EH (cell line): ENCODE measurements at regions not wholly inside any gene's neighbourhood (a gene's known extent, or its start where the extent isn't known, plus 50 kb on each side); places are given as distances from the start of the nearest gene placed in this dataset.
A peak's percentile ranks its signal among the peaks of the same experiment; 100 is the strongest.
"Not testable (repeated sequence)": the region's sequence is repeated elsewhere in the genome, so short reads cannot be mapped to it uniquely, and the experiment has no call there.

Source experiments
- DNase-seq: peaks from one replicate; pipeline ENCODE4 v3.0.0-alpha.2; 2015; ENCODE audit warnings: low read depth

DNA sequence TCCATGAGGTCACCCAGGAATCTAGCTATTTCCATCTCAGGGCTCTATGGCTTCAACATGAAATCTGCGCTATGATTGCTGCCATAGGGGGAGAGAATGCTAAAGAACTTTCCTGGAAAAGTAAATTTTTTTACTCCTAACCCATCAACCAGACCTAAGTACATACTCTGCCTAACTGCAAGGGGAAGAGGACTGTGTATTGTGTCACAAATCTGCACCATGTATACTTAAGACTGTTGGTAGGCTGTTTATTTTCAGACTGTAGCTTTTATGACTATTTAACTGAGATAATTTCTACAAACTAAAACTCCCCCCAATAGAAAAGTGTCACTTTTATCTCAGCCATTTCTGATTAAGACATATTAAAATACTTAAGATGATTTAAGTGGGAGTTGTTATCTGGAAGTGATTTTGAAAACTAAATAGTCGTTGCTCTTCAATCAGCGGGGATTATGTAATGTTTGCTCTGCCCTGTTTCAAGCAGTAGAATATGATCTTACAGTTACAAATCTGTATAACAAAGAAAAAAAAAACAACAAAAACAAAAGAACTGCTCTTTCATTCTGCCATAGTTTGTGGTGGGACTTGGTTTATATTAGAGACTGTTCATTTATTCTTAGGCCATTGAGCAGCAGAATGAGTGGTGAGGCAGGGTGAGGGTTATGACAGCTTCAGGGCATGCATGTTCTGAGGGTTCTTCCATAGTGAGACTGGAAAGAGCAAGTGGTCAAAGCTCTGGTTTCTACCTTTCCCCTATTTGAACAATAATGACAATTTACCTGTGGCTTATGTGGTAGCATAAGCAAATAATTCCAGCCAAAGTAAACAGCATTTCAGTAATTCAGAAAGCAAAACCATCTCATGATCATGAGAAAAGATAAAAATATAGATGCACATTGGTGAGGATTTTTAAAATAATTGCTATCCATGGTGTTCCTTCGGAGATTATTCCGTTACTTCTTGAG is 126.3 kb upstream of the CEP162 start:
- DNase-seq: no peak

DNA sequence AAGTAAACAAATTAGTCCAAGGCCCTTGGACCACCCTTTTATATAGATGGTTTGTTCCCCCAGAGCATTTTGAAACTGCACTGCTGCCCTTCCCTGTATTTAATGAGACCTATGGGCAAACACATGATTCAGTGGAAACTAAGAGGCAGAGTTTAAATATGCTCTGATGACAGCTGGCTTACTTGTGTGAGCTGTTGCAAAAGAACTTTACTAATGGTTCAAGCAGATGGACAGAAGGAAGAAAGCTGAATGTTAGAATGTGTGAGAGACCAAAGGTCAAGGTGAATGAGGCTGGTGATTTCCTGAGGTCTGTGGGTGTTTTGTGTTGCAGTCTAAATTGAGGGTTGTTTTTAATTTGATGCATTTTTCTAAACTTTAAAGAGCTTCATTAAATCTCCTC is 123.0 kb upstream of the CEP162 start:
- DNase-seq: no peak

DNA sequence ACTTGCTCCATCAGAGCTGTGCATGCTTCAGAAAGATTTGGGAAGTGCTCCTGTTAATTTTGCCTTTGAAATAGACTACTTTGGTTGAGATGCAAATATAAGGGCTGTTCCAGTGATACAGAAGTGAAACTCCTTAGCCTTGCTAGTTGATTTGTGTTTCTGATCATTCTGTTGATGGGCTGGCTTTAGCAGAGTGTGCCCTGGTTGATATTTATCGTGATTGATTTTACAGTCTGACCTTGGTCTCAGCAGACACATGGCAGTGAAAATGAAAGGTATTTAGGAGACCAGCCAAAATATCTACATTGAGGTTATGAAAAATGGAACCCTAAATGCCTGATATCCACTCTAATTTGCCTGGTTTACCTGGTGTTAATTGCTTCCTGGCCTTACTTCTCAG is 122.1 kb upstream of the CEP162 start:
- no peak for DNase-seq

DNA sequence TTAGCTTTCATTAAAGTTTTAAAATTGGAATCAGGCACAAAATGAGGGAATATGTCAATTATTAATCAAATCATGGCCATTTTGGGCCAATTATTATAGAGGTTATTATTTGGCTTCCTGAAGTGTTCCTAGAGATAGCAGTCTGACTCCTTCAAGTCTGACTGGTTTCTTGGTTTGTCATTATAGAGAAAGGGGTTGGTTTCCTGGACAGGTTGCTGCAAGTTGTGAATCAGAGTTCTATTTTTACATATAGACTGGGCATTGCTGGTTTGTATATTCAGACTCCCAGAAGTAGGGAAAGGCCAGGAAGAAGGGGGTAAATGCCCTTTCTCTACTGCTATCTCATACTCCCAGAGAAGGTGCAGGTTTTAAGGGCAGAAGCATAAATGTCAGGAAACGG is 121.4 kb upstream of the CEP162 start:
- DNase-seq: no peak

DNA sequence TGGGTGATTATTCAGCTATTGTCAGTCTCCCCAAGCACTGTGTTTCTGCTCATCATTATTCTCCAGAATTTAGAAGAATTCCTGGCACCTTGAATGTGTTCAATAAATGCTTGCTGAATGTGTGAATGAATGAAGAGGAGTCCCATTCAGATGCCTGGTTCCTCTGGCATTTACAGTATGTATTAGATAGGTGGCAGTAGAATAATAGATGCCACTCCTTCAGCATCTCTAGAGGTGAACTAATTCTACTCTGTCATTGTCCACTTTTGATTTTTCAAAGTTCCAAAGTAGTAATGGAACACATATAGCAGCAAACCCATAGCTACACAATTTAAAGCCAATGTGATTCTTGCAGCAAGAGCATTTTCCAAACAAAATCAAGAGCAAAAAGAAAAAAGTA is 118.9 kb upstream of the CEP162 start:
- peak; percentile 12 for DNase-seq

DNA sequence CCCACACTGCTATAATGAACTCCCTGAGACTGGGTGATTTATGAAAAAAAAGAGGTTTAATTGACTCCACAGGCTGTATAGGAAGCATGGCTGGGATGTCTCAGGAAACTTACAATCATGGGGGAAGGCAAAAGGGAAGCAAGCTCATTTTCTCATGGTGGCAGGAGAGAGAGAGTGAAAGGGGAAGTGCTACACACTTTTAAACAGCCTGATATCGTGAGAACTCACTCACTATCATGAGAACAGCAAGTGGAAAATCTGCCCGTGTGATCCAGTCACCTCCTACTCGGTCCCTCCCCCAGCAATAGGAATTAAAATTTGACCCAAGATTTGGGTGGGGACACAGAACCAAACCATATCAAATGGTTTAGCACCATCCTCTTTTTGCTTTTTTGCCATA is 116.6 kb upstream of the CEP162 start:
- DNase-seq: no peak

DNA sequence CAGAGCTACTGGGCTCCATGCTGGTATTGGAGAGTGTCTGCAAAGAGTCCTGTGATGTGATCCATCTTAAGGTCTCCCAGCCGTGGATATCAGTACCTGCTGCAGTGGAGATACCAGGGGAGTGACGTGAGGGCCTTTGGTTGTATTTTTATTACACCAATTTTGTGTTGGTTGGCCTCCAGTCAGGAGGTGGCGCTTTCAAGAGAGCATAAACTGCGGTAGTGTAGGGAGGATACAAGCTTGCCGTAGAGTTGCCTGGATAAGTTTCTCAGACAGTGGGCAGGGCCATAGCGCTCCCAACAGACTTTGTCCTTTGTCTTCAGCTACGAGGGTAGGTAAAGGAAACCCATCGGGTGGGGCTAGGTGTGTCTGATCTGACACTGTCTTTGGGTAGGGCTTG is 113.0 kb upstream of the CEP162 start:
- DNase-seq: no peak

DNA sequence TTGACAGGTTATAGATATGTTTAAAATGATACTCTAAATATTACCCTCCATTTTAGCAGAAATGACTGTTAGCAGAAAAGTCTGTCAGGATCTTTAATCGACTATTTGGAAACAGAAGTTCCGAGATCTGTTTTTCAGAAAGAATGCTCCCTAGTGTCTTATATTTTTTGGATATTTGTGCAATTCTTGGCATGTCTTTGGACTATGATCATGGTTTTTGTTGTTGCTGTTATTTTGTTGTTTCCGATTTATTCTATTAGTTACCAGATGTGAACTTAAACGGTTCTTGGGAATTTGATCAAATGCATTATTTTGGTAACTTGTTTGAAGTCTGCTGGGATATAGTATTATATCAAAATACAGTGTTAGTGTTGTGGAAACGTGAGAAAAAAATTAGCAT is 106.4 kb upstream of the CEP162 start:
- no peak for DNase-seq

DNA sequence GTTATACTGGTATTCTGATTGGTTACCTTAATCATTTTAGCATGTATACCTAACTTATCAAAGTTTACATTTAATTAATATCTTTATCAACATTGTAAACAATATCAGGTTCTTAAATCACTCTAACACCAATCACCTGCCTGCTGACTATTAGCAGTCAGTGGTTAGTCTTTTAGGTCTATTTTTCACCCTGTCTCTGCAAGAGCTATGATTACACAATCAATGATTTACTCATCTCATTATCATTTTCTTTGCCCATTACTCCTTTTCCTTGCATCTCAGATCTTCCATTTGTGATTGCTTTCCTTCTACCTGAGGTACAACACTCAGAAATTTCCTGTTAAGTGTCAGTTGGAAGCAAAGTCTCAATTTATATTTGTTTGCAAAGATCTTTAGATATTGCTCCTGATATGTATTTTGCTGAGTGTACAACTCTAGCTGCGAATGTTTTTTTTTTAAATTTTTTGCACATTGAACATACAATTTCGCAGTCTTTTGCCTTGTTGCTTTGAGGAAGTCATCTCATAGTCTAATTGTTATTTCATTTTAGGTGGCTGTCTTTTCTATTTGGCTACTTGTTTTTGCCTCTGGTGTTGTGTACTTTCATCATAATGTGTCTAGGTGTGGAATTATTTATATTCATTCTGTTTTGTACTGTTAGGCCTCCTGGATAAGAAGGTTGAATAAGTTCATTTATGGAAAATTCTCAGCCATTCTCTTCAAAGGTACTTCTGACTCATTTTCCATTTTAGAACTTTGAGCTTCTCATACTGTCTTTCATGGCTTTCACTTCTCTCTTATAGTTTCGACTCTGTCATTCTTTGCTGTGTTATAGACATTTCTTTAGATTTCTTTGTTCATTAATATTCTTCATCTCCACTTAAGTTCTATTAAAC is 104.9 kb upstream of the CEP162 start:
- no peak for DNase-seq

DNA sequence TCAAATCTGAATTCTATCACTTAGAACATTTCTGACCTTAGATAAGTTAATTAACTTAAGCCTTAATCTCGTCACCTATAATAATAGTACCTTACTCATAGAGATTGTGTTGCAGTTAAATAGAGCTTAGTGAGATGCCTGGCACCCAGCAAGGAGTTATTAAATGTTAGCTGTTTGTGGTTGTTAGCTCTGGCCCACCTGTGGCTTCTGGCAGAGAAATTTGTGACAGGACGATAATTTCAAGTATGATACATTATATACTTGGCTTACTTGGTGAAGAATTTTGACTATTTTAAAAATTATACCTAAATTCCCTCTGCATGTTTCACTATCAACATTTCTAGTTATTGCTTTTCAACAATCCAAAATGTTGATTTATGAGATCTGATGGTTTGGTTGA is 102.9 kb upstream of the CEP162 start:
- DNase-seq: no peak

DNA sequence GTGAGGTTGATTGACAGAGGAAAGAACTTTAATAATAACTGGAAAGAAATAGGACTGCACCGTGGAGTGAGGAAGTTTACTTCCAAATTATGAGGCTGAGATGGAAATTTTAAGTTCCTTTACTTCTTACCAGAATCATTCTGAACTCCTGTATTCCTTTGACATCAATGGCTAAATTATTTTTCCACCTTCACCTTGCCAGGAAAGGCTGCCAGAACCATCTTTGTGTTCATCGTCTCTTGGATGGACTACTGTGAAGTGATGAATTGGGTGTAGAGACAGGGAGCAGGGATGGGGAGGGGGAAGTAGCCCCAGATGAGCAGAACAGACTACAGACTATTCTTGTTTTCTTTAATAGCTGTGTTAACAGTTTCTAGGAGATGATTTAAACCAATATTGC is 102.1 kb upstream of the CEP162 start:
- no peak for DNase-seq

DNA sequence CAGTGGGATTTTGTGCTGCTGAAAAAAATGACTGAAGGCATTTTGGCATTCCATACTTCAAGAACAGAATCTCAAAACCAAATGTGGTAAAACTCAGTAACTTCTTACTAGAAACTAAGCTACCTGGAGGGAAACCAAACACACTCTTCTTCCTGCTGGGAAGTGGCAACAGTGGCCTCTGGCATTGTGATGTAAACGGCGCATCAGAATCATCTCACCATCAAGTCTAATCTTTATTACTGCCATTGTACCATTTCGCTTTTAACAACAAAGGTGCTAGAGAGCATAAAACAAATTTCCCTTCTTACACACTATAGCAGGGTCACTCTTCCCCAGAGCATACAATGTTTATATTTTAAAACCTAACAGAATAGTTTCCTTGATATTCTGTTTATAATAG is 101.6 kb upstream of the CEP162 start:
- no peak for DNase-seq

DNA sequence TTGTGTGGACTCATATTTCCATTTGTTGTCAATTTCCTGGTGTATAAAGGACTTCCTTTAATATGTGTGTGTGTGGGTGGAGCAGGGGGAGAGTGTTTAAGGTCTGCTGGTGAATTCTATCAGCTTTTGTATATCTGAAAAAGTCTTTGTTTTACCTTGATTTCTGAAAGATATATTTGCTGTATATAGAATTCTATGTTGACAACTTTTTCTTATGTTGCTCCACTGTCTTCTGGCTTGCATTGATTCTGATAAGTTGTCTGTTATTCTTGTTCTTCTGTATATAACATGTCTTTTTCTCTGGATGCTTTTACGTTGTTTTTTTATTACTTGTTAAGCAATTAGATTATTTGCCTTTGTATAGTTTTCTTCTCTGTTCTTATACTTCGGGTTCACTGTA is 90.0 kb upstream of the CEP162 start:
- no peak for DNase-seq

DNA sequence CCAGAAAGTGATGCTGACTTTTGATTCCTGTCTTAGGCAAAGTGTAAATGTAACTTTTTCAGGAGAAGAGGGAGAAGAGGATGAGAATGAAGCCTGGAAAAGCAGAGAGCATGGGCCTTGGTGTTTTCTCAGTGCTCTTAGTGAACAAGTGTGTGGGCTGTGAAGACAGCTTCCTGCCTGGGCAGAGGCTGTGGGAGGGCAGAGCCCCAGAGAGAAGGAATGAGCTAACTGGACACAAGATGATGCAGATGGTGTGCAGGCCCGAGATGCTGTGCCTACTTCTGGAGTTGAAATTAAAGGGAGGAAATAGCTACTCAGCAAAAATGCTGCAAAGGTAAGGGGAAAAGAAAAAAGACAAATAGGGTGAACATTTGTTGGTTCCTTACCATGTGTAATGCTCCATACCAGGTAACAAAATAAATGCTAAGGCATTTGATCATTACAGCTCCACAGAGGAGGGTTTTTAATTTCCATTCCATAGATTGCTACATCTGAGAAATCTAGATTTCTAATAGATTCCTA is 87.0 kb upstream of the CEP162 start:
- no peak for DNase-seq

DNA sequence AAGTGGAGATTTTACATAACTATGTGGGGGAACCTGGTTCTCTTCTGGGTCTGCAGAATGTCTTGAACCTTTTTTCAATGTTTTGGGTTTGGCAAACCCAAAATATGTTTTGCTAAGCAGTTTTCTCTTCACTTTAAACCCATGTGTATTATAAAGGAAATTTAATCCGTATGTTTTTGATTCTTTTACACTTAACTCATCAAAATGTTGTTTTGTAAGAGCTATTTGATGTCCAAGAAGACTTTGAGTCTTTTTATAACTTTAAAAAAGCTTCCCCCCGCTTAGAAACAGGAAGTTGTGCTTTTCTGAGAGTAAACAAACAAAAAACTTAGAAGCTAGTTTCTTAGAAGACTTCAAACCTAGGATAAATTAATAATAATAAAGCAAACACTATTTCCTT is 81.9 kb upstream of the CEP162 start:
- no peak for DNase-seq

DNA sequence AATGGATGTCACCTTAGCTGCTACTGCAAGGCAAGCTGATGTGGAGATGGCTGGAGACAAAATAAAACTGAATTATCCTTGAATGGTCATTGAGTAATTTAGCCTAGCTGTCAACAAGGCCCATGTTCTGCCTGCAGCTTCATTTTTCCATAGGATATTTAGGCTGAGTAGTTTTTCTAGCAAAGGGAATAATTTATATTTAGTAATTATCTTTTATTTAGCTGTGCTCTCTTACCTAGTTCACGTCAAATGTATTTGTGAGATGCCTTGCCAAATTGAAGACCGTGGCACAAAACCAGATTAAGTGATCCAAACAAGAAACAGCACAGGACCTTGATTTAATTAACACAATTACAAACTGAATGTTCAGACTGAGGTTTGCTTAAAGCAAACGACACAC is 77.4 kb upstream of the CEP162 start:
- DNase-seq: no peak

DNA sequence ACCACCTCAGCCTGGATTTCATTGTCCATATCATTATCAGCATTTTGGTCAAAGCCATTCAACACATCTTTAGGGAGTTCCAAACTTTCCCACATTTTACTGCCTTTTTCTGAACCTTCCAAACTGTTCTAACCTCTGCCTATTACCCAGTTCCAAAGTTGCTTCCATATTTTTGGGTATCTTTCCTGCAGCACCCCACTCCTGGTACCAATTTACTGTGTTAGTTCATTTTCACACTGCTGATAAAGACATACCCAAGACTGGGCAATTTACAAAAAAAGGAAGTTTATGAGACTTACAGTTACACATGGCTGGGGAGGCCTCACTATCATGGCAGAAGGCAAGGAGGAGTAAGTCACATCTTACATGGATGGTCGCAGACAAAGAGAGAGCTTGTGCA is 63.6 kb upstream of the CEP162 start:
- not testable (repeated sequence) for DNase-seq

DNA sequence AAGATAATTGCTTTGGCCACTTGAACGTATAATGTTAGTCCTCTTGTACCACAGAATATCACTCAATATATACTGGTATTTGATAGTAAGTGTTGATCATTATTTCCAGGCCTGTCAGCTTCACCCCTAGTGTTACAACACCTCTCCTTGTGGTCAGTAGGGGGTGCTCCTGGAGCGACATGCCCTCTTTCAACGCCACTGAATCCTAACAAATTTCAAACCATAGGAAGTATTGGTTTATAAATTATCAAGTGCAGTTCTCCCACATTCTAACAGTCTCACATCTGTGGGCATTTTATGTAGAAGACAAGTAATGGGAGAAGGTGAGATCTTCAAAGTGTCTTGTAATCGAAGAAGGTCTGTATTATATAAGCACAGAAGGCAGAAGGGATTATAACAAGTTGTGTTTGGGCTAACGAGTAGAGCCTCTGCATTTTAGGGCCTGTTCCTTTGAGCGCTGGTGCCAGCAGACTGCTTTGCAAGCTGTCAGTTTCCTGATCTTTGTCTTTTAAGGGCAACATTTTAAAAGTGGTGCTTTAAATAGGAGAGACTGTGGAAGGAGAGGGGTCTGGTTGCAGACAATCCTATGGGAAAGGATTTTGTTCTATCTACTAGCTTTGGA is 57.1 kb upstream of the CEP162 start:
- DNase-seq: peak; percentile 10

DNA sequence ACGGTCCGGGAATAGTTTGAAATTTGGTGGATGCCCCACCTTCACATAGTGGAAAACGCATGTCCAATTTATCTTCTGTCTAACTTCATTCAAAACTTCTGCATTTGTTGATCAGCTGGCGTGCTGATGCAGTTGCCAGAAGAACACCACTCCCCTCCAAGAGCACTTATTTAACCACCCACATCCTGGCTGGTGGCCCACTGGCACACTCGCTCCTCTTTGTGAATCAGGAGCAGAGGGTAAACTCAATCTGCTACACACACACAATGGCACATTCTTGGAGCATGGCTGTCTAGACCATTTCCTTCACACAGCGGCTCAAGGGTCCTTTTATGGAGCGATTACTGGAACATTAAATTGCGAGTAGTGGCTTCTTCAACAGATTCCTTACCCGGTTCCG is 55.1 kb upstream of the CEP162 start:
- peak; percentile 50 for DNase-seq

DNA sequence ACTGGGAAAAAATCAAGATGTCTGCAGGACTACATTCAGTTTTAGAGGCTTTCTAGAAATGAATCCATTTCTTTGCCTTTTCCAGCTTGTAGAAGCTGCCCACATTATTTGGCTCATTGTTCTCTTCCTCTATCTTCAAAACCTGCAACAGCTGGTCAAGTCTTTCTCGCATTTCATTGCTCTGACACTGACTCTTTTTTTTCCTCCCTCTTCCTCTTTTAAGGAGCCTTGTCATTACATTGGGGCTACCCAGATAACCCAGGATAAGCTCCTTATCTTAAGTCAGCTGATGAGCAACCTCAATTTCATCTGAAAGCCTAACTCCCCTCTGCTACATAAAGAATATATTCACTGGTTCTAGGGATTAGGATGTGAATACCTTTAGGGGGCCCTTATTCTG is 53.2 kb upstream of the CEP162 start:
- no peak for DNase-seq

DNA sequence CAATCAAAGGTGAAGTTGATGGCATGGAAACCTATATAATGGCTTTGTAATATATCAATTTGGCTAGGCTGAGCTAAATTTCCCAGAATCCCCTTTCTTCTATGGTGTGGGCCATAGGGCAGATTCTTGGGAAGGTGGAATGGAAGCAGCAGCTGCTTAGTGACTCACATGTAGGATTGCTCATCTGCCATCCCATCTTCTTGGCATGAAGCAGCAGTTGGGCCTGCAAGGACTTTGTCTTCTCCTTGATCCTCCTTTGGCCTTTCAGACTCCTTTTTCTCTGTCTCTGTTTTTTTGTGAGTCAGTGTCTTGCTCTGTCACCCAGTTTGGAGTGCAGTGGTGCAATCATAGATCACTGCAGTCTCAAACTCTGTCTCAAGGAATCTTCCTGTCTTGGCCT is 52.6 kb upstream of the CEP162 start:
- peak; percentile 70 for DNase-seq

DNA sequence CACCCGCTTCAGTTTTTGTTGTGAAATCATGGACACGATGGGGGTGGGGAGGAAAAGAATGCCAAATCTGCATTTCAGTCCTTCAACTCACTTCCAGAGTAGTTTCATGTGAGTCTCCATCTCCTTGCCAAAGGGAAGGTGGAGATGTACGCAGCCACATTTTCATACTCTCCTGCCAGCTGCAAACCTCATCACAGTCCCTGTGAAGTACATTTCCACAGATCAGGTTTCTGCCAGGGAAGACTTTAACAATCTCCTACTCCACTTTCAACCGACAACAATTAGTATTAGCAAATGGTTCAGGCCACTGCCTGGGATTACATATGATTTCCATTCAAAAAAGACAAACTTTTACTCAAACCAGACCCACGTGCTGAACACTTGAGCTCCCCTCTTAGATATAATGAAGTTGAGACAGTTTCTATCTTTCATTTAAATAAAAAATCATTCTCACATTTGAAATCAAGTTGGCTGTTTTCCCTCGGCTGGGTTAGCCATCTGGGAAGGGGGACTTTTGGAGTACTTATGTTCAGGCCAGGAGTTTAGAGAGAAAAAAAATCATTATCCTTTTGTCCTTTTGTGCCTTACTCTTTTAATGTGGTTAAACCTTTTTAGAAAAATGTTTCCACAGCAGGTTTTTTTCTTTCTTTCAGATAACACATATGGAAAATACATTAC is 51.0 kb upstream of the CEP162 start:
- DNase-seq: peak; percentile 3
